G401.6 (cell line): ENCODE measurements at regions not wholly inside any gene's neighbourhood (a gene's known extent, or its start where the extent isn't known, plus 50 kb on each side); places are given as distances from the start of the nearest gene placed in this dataset.
"Not testable (repeated sequence)": the region's sequence is repeated elsewhere in the genome, so short reads cannot be mapped to it uniquely, and the experiment has no call there.

Experiments
- FAIRE-seq: peaks from 2 replicates; lab custom pipeline; 2012; peaks lifted over from hg19 to GRCh38; lab: Jason Lieb, UNC

GRCh38 chr5:63894690-63895089 is 67.6 kb downstream of the HTR1A start:
- FAIRE-seq: no peak

GRCh38 chr5:63878788-63879187 is 83.5 kb downstream of the HTR1A start:
- FAIRE-seq: no peak

- no peak for FAIRE-seq
These were observed 84.3 kb downstream of the HTR1A start for GRCh38 chr5:63877961-63878360.

GRCh38 chr5:63860379-63860778 is 101.9 kb downstream of the HTR1A start:
- no peak for FAIRE-seq

- no peak for FAIRE-seq
These were observed 108.2 kb downstream of the HTR1A start for GRCh38 chr5:63854076-63854475.

GRCh38 chr5:63843190-63843589 is 119.1 kb downstream of the HTR1A start:
- FAIRE-seq: no peak

- FAIRE-seq: no peak
These were observed 124.8 kb downstream of the HTR1A start for GRCh38 chr5:63837437-63837836.

GRCh38 chr5:63831381-63831780 is 130.9 kb downstream of the HTR1A start:
- no peak for FAIRE-seq

- FAIRE-seq: no peak
These were observed 136.3 kb downstream of the HTR1A start for GRCh38 chr5:63825984-63826383.

GRCh38 chr5:63823583-63823982 is 138.7 kb downstream of the HTR1A start:
- FAIRE-seq: no peak

- no peak for FAIRE-seq
These were observed 139.6 kb downstream of the HTR1A start for GRCh38 chr5:63822614-63823013.

- FAIRE-seq: no peak
These were observed 141.7 kb downstream of the HTR1A start for GRCh38 chr5:63820577-63820976.

- FAIRE-seq: no peak
These were observed 149.6 kb downstream of the HTR1A start for GRCh38 chr5:63812693-63813092.

GRCh38 chr5:63811961-63812360 is 150.3 kb downstream of the HTR1A start:
- no peak for FAIRE-seq

- no peak for FAIRE-seq
These were observed 151.0 kb downstream of the HTR1A start for GRCh38 chr5:63811286-63811685.

GRCh38 chr5:63805151-63805550 is 157.1 kb downstream of the HTR1A start:
- FAIRE-seq: no peak

- FAIRE-seq: no peak
These were observed 159.1 kb downstream of the HTR1A start for GRCh38 chr5:63803165-63803564.

- no peak for FAIRE-seq
These were observed 167.3 kb downstream of the HTR1A start for GRCh38 chr5:63794979-63795378.

GRCh38 chr5:63794296-63794695 is 167.9 kb downstream of the HTR1A start:
- FAIRE-seq: no peak

- FAIRE-seq: no peak
These were observed 187.3 kb downstream of the HTR1A start for GRCh38 chr5:63774939-63775338.

- no peak for FAIRE-seq
These were observed 194.0 kb downstream of the HTR1A start for GRCh38 chr5:63768221-63768620.

- FAIRE-seq: no peak
These were observed 201.3 kb downstream of the HTR1A start for GRCh38 chr5:63760965-63761364.

GRCh38 chr5:63743096-63743798 is 219.0 kb downstream of the HTR1A start:
- no peak for FAIRE-seq

GRCh38 chr5:63732880-63733279 is 229.4 kb downstream of the HTR1A start:
- FAIRE-seq: not testable (repeated sequence)

- no peak for FAIRE-seq
These were observed 234.7 kb downstream of the HTR1A start for GRCh38 chr5:63727583-63727982.
